DND-41 (cell line): ENCODE measurements at regions not wholly inside any gene's neighbourhood (a gene's known extent, or its start where the extent isn't known, plus 50 kb on each side); places are given as distances from the start of the nearest gene placed in this dataset.

Source experiments
- ATAC-seq: fragments of 200-7000 bp; cut with Tn5 transposase; 3 replicates; pipeline ENCODE4 v1.9.1; 2021; ENCODE audit warnings: low read depth; ENCODE audit not compliant: insufficient read depth
- DNase-seq: peaks from one replicate; pipeline ENCODE4 v3.0.0-alpha.2; 2020
- H2AFZ ChIP-seq: 2 replicates; pipeline ENCODE4 v1.6.0; 2012; ENCODE audit warnings: low read depth, low read length
- H3K27ac ChIP-seq: 2 replicates; pipeline ENCODE4 v1.5.1; 2012; ENCODE audit warnings: low read length, inconsistent platforms
- H3K27me3 ChIP-seq: fragments of 200-600 bp; sonication (generic); 2 replicates; pipeline ENCODE4 v1.6.0; 2012; ENCODE audit warnings: low read length, mild to moderate bottlenecking, inconsistent platforms; ENCODE audit not compliant: insufficient read depth, poor library complexity
- H3K36me3 ChIP-seq: 2 replicates; pipeline ENCODE4 v1.5.1; 2012; ENCODE audit warnings: low read length, inconsistent platforms; ENCODE audit not compliant: insufficient read depth
- H3K4me1 ChIP-seq: 2 replicates; pipeline ENCODE4 v1.5.1; 2012; ENCODE audit warnings: mild to moderate bottlenecking, low read length; ENCODE audit not compliant: insufficient read depth
- H3K4me2 ChIP-seq: 2 replicates; pipeline ENCODE4 v1.6.0; 2012; ENCODE audit warnings: mild to moderate bottlenecking, moderate library complexity, low read length, inconsistent platforms; ENCODE audit not compliant: insufficient read depth
- H3K4me3 ChIP-seq, 2 experiments: fragments of 200-600 bp in 1 of 2; shearing (Covaris generic) in 1 of 2; 2 replicates each; pipeline ENCODE4 v1.5.1; 2012 to 2016; ENCODE audit warnings: inconsistent platforms in 2 of 2, low read length in 2 of 2, mild to moderate bottlenecking in 2 of 2, low read depth in 1 of 2, moderate library complexity in 1 of 2
- H3K79me2 ChIP-seq: 2 replicates; pipeline ENCODE4 v1.6.0; 2012; ENCODE audit warnings: low read length, inconsistent platforms; ENCODE audit not compliant: insufficient read depth
- H3K9ac ChIP-seq: 2 replicates; pipeline ENCODE4 v1.6.0; 2012; ENCODE audit warnings: low read depth, mild to moderate bottlenecking, inconsistent platforms, low read length, moderate library complexity
- H3K9me3 ChIP-seq: 2 replicates; pipeline ENCODE4 v1.5.1; 2012; ENCODE audit warnings: low read length, moderate library complexity, mild to moderate bottlenecking, inconsistent platforms; ENCODE audit not compliant: insufficient read depth, severe bottlenecking
- H4K20me1 ChIP-seq: 2 replicates; pipeline ENCODE4 v1.6.0; 2012; ENCODE audit warnings: low read length; ENCODE audit not compliant: insufficient read depth
- CTCF ChIP-seq: IDR thresholded peaks from 2 replicates; pipeline ENCODE4 v1.5.1; 2012; ENCODE audit warnings: borderline replicate concordance, low read length, moderate library complexity, mild to moderate bottlenecking; ENCODE audit not compliant: poor library complexity, severe bottlenecking; ENCODE audit errors: extremely low read depth
- EZH2 ChIP-seq: IDR thresholded peaks from 3 replicates; pipeline ENCODE4 v1.6.1; 2012; ENCODE audit warnings: borderline replicate concordance, low read depth, mild to moderate bottlenecking, moderate library complexity, low read length, inconsistent platforms; ENCODE audit not compliant: severe bottlenecking

GRCh38 chr20:60637801-60638200, 614.3 kb upstream of the CDH4 start:
- Histone ChIP-seq H3K27me3 (no peaks in the 10 kb centered on the region), H3K9me3 (no peaks in the 10 kb centered on the region), H3K36me3 (no peaks in the 10 kb centered on the region), H2AFZ (no peak overlapping the region), H3K4me3 (no peak overlapping the region), H3K4me1 (no peaks in the 10 kb centered on the region), H4K20me1 (no peaks in the 10 kb centered on the region), H3K9ac (no peak overlapping the region), H3K4me2 (no peak overlapping the region), H3K79me2 (no peaks in the 10 kb centered on the region), H3K27ac (no peak overlapping the region)
- ATAC-seq (no peak), DNase-seq (no peak)
- TF ChIP-seq EZH2 (no peak), CTCF (no peak)

- H2AFZ ChIP-seq, result no peak overlapping the region
Observed at GRCh38 chr20:60638430-60639098, 613.5 kb upstream of the CDH4 start.

GRCh38 chr20:60641879-60642447, 610.1 kb upstream of the CDH4 start:
- Histone ChIP-seq H3K36me3 (no peaks in the 10 kb centered on the region), H3K9me3 (no peaks in the 10 kb centered on the region), H2AFZ (no peak overlapping the region), H3K79me2 (no peaks in the 10 kb centered on the region), H3K27me3 (no peaks in the 10 kb centered on the region), H3K27ac (no peak overlapping the region), H3K4me2 (no peak overlapping the region), H3K4me3 (no peak overlapping the region), H4K20me1 (no peaks in the 10 kb centered on the region), H3K9ac (no peak overlapping the region), H3K4me1 (no peaks in the 10 kb centered on the region)
- TF ChIP-seq EZH2 (no peak), CTCF (no peak)
- DNase-seq, result no peak
- ATAC-seq, result no peak

More at GRCh38 chr20:60638430-60639098, 613.5 kb upstream of the CDH4 start:
- H3K27me3 ChIP-seq, result no peaks in the 10 kb centered on the region
- no peaks in the 10 kb centered on the region for H3K9me3 ChIP-seq
- H3K79me2 ChIP-seq, result no peaks in the 10 kb centered on the region
- no peak overlapping the region for H3K4me3 ChIP-seq
- H3K36me3 ChIP-seq, result no peaks in the 10 kb centered on the region
- H3K27ac ChIP-seq, result no peak overlapping the region
- no peak overlapping the region for H3K9ac ChIP-seq
- TF ChIP-seq EZH2 (no peak), CTCF (no peak)
- no peak overlapping the region for H3K4me2 ChIP-seq
- no peaks in the 10 kb centered on the region for H3K4me1 ChIP-seq
- DNase-seq (no peak), ATAC-seq (no peak)
- H4K20me1 ChIP-seq, result no peaks in the 10 kb centered on the region
